ENCODE measurements at regions not wholly inside any gene's neighbourhood (a gene's known extent, or its start where the extent isn't known, plus 50 kb on each side); places are given as distances from the start of the nearest gene placed in this dataset.

DNA sequence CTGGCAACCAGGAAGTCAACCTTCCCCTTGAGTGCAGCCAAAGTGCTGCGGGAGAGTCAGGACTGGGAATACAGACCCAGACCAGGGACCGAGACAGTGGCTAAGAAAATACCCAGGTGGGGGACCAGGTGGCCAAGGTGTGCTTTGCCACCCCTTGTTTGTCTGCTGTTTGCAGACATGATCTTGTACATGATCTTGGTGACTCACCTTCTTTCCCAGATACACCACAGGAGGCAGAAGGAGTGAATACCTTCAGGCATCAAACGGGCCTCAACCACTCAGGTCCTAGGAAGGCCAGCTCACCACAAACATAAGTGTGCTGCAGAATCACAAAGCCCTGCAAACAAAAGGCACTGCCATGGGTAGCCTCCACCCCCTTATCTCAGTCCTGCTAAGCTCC lies 62.0 kb downstream of the CNGA2 start:
- Mint-ChIP-seq H3K27ac (no peak overlapping the region), H3K9me3 (no peaks in the 10 kb centered on the region), H3K27me3 (peaks cover 2% of the 10 kb centered on the region), H3K4me3 (no peak overlapping the region), H3K36me3 (ENCODE audit: low read depth) (no peaks in the 10 kb centered on the region), H3K4me1 (no peaks in the 10 kb centered on the region)
- ChIA-PET POLR2A (no interaction called here), CTCF (no interaction called here)
- DNase-seq, result no peak

DNA sequence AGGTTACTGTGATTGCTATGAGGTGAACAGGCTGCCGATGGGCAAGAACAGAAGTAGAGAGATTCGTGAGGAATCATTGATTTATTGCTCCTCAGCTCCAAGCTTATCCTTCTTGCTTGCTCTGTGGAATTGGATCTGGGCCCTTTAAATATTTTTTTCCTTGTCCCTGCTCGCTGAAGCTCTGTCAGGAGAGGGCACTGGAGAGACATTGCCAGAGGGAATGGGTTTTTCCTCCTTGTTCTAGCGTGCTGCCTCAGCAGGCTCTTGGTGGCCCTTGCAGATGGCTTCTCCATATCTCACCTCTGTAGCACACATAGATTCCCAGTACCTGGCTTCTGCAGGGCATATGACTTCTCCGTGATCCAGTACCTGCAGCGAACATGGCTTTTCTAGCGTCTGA lies 67.4 kb downstream of the CNGA2 start:
- CTCF ChIA-PET, result no interaction called here
- Mint-ChIP-seq H3K4me3 (no peak overlapping the region), H3K9me3 (no peaks in the 10 kb centered on the region), H3K27ac (no peak overlapping the region), H3K4me1 (no peaks in the 10 kb centered on the region), H3K36me3 (ENCODE audit: low read depth) (no peaks in the 10 kb centered on the region), H3K27me3 (no peaks in the 10 kb centered on the region)
- no peak for DNase-seq
- POLR2A ChIA-PET, result no interaction called here

DNA sequence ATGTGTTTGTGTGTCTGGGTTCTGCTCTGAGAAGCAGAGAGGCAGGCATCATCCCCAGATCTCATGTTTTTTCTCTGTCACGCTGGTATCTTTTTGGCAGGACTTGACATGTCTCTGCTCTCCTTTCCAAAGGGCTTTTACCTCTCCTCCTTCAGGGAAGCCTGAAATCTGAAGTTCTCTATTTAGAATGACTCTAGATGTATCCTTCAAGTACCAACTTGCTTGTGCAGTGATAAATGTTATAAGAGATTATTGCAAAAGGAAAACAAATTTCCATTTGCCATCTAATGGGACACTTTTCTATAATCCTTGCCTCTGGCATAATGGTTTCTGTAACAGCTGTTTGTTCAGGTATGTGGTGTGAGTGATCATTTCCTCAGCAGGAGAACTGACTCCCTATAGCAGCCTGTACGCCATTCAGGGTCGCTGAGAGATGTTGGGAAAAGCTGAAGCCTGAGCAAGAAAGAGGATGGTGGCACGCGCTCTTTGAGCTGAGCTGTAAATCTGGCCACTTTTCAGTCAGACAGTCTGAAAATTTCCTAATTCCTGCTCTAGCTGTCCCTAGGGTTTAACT lies 72.5 kb downstream of the CNGA2 start:
- no peak for DNase-seq
- CTCF ChIA-PET, result no interaction called here
- H3K9me3 Mint-ChIP-seq, result no peaks in the 10 kb centered on the region

DNA sequence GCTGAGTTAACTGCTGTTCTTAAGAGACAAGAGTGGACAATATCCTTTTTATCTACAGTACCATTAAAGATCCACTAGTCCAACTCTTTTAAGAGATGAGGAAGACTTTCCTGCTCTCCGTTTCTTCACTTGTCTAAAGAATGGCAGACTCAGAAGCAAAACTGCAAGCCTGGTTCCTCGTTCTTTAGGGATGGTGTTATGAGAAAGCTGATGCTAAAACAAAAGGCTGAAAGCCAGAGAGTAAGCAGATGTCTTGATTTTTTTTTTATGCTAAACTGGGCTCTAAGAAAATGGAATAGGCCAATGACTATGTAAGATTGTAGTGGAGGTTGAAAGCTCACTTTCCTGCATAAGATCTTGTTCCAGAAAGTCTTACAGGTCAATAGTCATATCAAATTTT lies 78.1 kb downstream of the CNGA2 start:
- Mint-ChIP-seq H3K9me3 (no peaks in the 10 kb centered on the region), H3K4me3 (no peak overlapping the region), H3K36me3 (ENCODE audit: low read depth) (no peaks in the 10 kb centered on the region), H3K27me3 (no peaks in the 10 kb centered on the region), H3K27ac (no peak overlapping the region), H3K4me1 (no peaks in the 10 kb centered on the region)
- ChIA-PET POLR2A (no interaction called here), CTCF (interaction anchor here (0.7 kb wide), 1 partner anchor 1654 kb away, joined by 4 read pairs; no protein-coding TSS in a partner anchor)
- DNase-seq, result no peak

More for the DNA sequence above, 72.5 kb downstream of the CNGA2 start:
- no peak overlapping the region for H3K4me3 Mint-ChIP-seq
- no peaks in the 10 kb centered on the region for H3K27me3 Mint-ChIP-seq
- POLR2A ChIA-PET, result no interaction called here
- H3K36me3 Mint-ChIP-seq (ENCODE audit: low read depth), result no peaks in the 10 kb centered on the region
- no peak overlapping the region for H3K27ac Mint-ChIP-seq
- no peaks in the 10 kb centered on the region for H3K4me1 Mint-ChIP-seq

DNA sequence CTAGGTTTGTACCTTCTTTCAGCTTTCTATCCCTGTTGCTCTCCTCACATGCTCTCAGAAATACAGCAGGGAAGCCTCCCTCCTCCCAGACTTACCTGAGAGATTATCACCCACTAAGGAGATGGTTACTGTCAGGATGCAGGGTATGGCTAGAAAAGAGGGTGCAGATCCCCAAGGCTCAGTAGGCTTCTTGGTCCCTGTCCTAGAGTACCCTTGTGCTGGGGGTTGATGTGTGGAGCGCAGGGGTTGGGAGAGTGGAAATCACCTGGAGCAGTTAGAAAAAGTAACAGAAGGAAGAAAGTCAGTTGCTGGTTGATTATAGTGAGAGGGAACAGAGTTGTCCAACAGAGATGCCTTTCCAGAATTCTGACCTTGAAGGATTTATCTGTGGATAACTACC lies 80.2 kb downstream of the CNGA2 start:
- H3K4me1 Mint-ChIP-seq, result no peaks in the 10 kb centered on the region
- CTCF ChIA-PET, result interaction anchor here (1.1 kb wide), 1 partner anchor 11 kb away, joined by 3 read pairs; no protein-coding TSS in a partner anchor

DNA sequence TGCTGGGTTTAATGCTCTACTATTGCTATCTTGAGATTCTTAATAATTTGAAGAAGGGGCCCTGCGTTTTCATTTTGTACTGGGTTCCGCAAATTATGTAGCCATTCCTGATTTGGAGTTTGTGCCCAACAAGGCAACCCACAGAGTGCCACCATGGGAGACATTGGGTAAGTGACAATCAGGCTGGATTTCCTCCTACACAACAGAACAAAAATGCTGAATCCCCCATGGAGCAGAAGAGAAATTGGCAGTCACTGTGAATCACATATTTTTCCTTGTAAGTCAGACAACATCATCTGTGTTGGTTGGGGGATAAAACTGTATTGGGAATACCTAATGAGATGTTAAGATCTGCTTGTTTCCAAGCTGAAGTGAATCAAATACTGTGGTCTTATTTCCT lies 80.9 kb downstream of the CNGA2 start:
- DNase-seq, result no peak
- ChIA-PET POLR2A (no interaction called here), CTCF (no interaction called here)
- H3K27ac Mint-ChIP-seq, result no peak overlapping the region
- no peaks in the 10 kb centered on the region for H3K27me3 Mint-ChIP-seq
- no peaks in the 10 kb centered on the region for H3K9me3 Mint-ChIP-seq
- no peak overlapping the region for H3K4me3 Mint-ChIP-seq
- H3K36me3 Mint-ChIP-seq (ENCODE audit: low read depth), result no peaks in the 10 kb centered on the region
- H3K4me1 Mint-ChIP-seq, result no peaks in the 10 kb centered on the region

More for the DNA sequence above, 80.2 kb downstream of the CNGA2 start:
- no peak overlapping the region for H3K4me3 Mint-ChIP-seq
- DNase-seq, result no peak
- H3K9me3 Mint-ChIP-seq, result no peaks in the 10 kb centered on the region
- H3K36me3 Mint-ChIP-seq (ENCODE audit: low read depth), result no peaks in the 10 kb centered on the region
- POLR2A ChIA-PET, result no interaction called here
- no peaks in the 10 kb centered on the region for H3K27me3 Mint-ChIP-seq
- no peak overlapping the region for H3K27ac Mint-ChIP-seq

DNA sequence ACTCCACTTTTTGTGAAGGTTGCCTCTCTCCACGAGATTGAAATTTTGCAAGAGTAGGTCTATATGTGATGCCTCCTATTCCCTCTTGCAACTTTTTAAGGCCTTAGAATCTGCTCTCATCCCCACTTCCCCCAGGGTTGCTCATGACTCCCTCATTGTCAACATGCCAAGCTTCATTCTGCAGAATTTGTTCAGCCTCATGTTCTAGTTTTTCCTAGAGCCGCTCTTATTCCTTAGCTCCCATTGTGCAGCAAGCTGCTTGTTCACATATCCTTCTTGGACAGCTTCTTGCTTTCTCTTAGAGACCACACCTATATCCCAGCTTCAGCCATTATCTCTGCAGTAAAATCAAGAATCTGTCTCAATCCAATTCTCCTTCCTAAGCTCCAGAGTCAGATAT lies 82.4 kb downstream of the CNGA2 start:
- H3K4me1 Mint-ChIP-seq, result no peaks in the 10 kb centered on the region

DNA sequence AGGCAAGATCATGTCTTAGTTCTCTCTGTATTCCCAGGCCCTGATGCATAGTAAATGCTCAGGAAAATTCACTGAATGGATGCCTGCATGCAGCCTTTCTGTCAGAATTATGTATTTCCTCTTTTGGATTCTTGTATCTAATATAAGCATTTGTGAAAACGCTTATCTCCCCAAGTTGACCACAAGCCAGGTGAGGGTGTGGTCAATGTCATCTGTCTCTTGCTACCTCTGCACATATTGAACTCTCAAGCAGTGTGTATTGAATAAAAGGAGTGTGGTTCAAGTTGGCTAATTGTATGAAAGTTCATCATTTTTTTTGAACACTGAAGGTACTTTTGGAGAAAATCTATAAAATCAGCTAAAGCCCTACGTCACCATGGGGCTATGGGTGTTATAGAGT lies 84.3 kb downstream of the CNGA2 start:
- Mint-ChIP-seq H3K36me3 (ENCODE audit: low read depth) (no peaks in the 10 kb centered on the region), H3K27ac (no peak overlapping the region), H3K9me3 (no peaks in the 10 kb centered on the region), H3K27me3 (no peaks in the 10 kb centered on the region), H3K4me3 (no peak overlapping the region), H3K4me1 (no peaks in the 10 kb centered on the region)
- POLR2A ChIA-PET, result no interaction called here
- CTCF ChIA-PET, result no interaction called here
- DNase-seq, result no peak

More for the DNA sequence above, 82.4 kb downstream of the CNGA2 start:
- CTCF ChIA-PET, result no interaction called here
- Mint-ChIP-seq H3K4me3 (no peak overlapping the region), H3K27ac (no peak overlapping the region), H3K36me3 (ENCODE audit: low read depth) (no peaks in the 10 kb centered on the region), H3K27me3 (no peaks in the 10 kb centered on the region), H3K9me3 (no peaks in the 10 kb centered on the region)
- POLR2A ChIA-PET, result no interaction called here
- no peak for DNase-seq

DNA sequence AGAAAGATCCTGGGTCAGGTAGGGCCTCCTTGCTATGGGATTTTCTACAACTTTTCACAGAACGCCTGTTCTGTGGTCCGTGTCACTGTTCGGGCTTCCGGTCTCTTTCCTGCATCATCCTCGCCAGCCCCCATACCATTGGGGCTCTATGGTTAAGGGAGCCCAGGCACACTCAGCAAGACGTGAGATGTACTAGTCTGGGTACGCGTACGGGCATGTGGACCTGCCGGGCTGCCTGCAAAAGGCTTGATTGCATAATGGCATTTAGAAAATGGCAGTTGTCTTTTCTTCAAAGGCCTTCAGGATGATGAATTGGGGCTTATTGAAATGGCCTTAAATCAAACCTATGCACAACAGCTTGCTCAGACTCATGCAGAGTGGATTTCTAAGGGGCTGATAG lies 86.7 kb downstream of the CNGA2 start:
- no peak overlapping the region for H3K4me3 Mint-ChIP-seq
- no peaks in the 10 kb centered on the region for H3K9me3 Mint-ChIP-seq
- no peaks in the 10 kb centered on the region for H3K36me3 Mint-ChIP-seq (ENCODE audit: low read depth)
- H3K27ac Mint-ChIP-seq, result no peak overlapping the region
- DNase-seq, result no peak
- CTCF ChIA-PET, result no interaction called here
- no peaks in the 10 kb centered on the region for H3K27me3 Mint-ChIP-seq
- POLR2A ChIA-PET, result no interaction called here
- no peaks in the 10 kb centered on the region for H3K4me1 Mint-ChIP-seq

DNA sequence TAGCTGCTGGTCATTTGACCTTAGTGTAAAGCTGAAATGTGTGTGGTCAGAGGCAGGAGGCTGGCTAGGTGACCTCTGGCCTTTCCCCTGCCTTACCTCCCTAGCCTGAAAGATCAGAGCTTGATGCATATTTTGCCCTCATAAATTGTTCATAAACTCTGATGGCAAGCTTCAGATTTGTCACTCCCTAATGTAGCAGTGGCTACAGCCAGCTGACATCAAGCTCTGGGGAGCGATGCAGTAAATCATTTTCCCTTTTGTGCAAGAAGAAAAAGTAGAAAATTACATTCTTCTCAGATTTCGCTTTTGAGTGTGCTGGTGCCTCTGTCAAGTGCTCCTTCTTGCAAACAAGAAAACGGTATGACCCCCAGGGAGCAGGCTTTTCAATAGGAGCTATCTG lies 87.7 kb upstream of the MAGEA4 start:
- ChIA-PET POLR2A (no interaction called here), CTCF (interaction anchor here (0.8 kb wide), 1 partner anchor 11 kb away, joined by 3 read pairs; no protein-coding TSS in a partner anchor)
- Mint-ChIP-seq H3K4me3 (no peak overlapping the region), H3K9me3 (no peaks in the 10 kb centered on the region), H3K27ac (no peak overlapping the region), H3K36me3 (ENCODE audit: low read depth) (no peaks in the 10 kb centered on the region), H3K4me1 (no peaks in the 10 kb centered on the region), H3K27me3 (no peaks in the 10 kb centered on the region)
- no peak for DNase-seq

DNA sequence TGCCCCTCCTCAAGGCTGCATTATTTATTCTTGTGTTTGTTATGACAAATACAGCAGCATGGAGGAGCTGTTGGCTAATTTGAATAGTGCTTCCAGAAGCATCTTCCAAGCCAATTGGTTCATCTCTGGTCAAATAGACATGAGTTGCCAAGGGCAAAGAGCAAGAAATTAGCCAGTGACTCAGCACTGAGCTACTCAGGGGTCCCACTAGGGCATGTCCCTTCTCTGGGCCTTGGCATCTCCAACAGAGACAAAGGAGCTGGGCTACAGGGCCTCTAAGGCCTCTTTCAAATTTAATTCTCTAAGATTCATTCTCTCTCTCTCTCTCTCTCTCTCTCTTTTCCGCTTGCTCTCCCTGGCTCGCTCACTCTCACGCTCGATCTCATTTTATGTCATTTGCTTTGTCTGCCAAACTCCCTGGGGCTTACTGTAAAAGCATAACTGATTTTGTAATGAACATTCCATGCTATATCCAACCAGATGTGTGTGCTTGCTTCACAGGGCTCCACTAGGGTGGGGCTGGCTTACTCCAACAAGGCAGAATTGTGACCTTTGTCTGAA lies 86.7 kb upstream of the MAGEA4 start:
- no peak for DNase-seq
- Mint-ChIP-seq H3K4me1 (no peaks in the 10 kb centered on the region), H3K9me3 (no peaks in the 10 kb centered on the region), H3K27me3 (no peaks in the 10 kb centered on the region), H3K27ac (no peak overlapping the region), H3K4me3 (no peak overlapping the region), H3K36me3 (ENCODE audit: low read depth) (no peaks in the 10 kb centered on the region)
- POLR2A ChIA-PET, result no interaction called here
- CTCF ChIA-PET, result interaction anchor here (0.8 kb wide), 1 partner anchor 12 kb away, joined by 3 read pairs; no protein-coding TSS in a partner anchor

DNA sequence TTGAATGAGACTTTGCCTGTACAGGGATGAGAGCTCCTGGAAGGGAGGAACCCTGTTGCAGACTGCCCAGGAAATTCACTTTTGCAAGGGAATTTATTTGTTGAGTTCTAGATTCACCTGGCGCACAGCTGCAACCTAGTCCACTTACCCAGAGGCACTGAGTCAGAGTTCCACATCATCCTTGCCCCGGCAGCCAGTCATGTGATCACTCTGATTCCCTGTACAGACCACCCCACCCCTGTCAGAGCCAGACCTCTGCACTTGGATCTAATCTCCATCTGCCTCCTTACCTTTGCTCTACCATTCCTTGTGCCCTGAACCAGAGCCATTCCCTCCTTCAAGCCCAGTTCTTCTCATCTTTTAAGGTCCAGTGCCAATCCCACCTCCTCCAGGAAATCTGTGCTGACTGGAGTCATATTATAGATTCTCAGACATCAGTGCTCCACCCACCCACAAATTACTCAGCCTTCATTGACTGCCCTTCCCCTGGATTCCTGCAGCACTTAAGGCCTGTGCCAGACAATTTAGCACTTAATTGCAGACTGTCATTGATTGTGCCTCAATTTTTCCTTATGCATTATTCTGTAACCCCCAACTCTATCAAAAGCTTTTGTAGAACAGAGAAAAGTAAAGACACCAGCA lies 84.1 kb upstream of the MAGEA4 start:
- DNase-seq, result no peak
- ChIA-PET POLR2A (no interaction called here), CTCF (no interaction called here)
- no peaks in the 10 kb centered on the region for H3K9me3 Mint-ChIP-seq
- no peaks in the 10 kb centered on the region for H3K27me3 Mint-ChIP-seq
- H3K36me3 Mint-ChIP-seq (ENCODE audit: low read depth), result no peaks in the 10 kb centered on the region
- H3K27ac Mint-ChIP-seq, result no peak overlapping the region
- no peak overlapping the region for H3K4me3 Mint-ChIP-seq
- no peaks in the 10 kb centered on the region for H3K4me1 Mint-ChIP-seq

DNA sequence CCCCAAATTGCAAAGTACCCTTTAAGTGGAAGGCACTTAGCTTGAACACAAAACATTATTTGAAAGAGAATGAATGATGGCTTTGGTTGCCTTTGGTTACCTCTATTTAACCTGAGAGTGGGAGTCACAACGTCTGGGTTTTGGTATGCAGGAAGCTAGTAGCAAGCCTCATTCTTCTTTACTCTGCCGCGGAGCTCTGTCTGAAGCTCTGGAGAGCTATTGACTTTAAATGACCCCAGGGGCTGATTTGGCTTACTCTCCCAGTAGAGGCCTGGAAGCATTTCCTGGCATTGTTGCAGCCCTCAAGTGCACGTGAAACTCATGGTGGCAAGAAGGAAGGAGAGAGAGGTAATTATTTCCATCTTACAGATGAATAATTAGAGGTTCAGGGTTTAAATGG lies 81.8 kb upstream of the MAGEA4 start:
- Mint-ChIP-seq H3K4me1 (no peaks in the 10 kb centered on the region), H3K27ac (no peak overlapping the region), H3K9me3 (no peaks in the 10 kb centered on the region), H3K4me3 (no peak overlapping the region), H3K27me3 (no peaks in the 10 kb centered on the region), H3K36me3 (ENCODE audit: low read depth) (no peaks in the 10 kb centered on the region)
- CTCF ChIA-PET, result no interaction called here
- DNase-seq, result no peak
- POLR2A ChIA-PET, result no interaction called here

DNA sequence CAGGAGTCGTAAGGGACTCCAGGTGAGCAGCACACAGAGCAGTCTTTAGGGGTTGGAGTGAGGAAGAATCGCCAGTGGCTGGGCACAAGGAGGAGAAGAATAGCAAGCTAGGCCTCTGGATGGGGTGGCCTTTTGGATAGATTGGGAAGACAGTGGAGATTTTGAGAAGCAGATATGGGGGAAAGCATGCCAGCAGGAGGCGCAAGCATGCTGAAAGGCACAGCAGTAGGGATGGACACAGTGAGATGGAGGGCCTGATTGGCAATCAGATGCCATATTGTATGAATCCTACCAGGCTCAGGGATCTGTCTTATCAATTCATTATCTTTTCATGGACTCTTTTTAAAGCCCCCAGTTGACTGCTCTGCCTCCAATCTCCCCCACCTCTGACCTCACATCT lies 60.4 kb upstream of the MAGEA4 start:
- ChIA-PET CTCF (no interaction called here), POLR2A (no interaction called here)
- H3K9me3 Mint-ChIP-seq, result no peaks in the 10 kb centered on the region
- no peaks in the 10 kb centered on the region for H3K27me3 Mint-ChIP-seq
- H3K36me3 Mint-ChIP-seq (ENCODE audit: low read depth), result no peaks in the 10 kb centered on the region
- H3K4me3 Mint-ChIP-seq, result no peak overlapping the region
- H3K4me1 Mint-ChIP-seq, result no peaks in the 10 kb centered on the region
- DNase-seq, result no peak
- no peak overlapping the region for H3K27ac Mint-ChIP-seq

Data from activated CD4-positive, alpha-beta T cell treated with anti-CD3 and anti-CD28 coated beads, Interleukin-2, amount 10 ng/mL, durations not matched to agents 7 days and 5 days (primary cell).